Fibroblast of mammary gland (primary cell): ENCODE measurements at regions not wholly inside any gene's neighbourhood (a gene's known extent, or its start where the extent isn't known, plus 50 kb on each side); places are given as distances from the start of the nearest gene placed in this dataset.

Experiments
- DNase-seq: peaks from one replicate; pipeline ENCODE4 v3.0.0-alpha.2; 2010; ENCODE audit warnings: low read depth
- H3K4me3 ChIP-seq: 2 replicates; pipeline ENCODE4 v1.5.1; 2011; ENCODE audit warnings: low read depth, mild to moderate bottlenecking, low read length, moderate library complexity; ENCODE audit not compliant: control insufficient read depth
- CTCF ChIP-seq: conservative IDR thresholded peaks from 2 replicates; pipeline ENCODE4 v1.5.1; 2011; ENCODE audit warnings: low read depth, low read length, inconsistent platforms; ENCODE audit not compliant: control insufficient read depth, insufficient read depth

- no peak for TF ChIP-seq CTCF
- no peak for DNase-seq
- no peak overlapping the region for H3K4me3 ChIP-seq
These were observed 636.9 kb downstream of the TAFA4 start for GRCh38 chr3:68295457-68295856.

- DNase-seq, result no peak
- no peak overlapping the region for H3K4me3 ChIP-seq
- TF ChIP-seq CTCF, result no peak
These were observed 635.9 kb upstream of the SUCLG2 start for GRCh38 chr3:68290333-68290732.

DNA sequence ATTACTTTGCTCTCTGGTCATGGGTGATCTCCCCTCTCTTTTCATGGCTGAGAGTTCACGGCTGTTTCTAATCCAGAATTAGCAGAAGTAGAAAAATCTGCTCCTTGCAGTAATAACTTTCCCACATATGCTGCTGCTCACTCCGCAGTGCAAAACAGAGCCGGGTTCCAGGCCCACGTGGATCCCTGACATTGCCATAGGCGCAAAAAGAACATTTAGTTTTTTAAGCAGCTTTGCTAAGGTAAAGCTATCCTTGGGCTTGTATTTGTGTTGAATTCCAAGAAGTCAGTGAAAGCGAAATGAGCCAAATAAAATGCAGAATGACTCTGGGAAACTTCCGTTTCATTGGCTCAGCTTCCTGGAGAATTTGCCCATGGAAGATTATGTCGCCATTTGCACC lies 633.7 kb upstream of the SUCLG2 start:
- H3K4me3 ChIP-seq, result no peak overlapping the region
- no peak for TF ChIP-seq CTCF
- DNase-seq, result no peak

DNA sequence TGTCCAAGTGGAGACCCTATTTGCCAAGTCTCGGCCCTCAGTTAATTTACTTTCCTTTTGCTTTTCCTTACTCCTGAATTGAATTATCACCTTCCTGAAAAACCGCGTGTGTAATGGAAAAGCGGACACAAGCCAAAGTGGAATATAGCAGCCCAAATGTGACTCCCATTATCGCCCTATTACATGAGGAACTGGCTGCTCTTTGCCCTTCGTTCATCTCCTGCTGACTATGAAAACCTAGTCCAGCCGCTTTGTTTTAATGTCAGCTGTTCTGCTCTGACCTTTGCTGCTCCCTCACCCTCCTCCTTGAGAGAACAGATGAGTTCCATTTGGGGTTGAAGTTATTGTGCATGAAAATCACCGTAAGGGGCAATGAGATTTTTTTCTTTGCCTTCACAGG lies 632.7 kb upstream of the SUCLG2 start:
- DNase-seq, result no peak
- no peak overlapping the region for H3K4me3 ChIP-seq
- TF ChIP-seq CTCF, result no peak

GRCh38 chr3:68274286-68274685 lies 619.9 kb upstream of the SUCLG2 start:
- TF ChIP-seq CTCF, result no peak
- H3K4me3 ChIP-seq, result no peak overlapping the region
- no peak for DNase-seq

GRCh38 chr3:68271145-68271544 lies 616.7 kb upstream of the SUCLG2 start:
- no peak overlapping the region for H3K4me3 ChIP-seq
- no peak for DNase-seq
- no peak for TF ChIP-seq CTCF

GRCh38 chr3:68256635-68257223 lies 602.3 kb upstream of the SUCLG2 start:
- H3K4me3 ChIP-seq, result no peak overlapping the region
- TF ChIP-seq CTCF, result no peak
- no peak for DNase-seq
